SK-N-DZ (cell line): ENCODE measurements at regions not wholly inside any gene's neighbourhood (a gene's known extent, or its start where the extent isn't known, plus 50 kb on each side); places are given as distances from the start of the nearest gene placed in this dataset.

Source experiments
- DNase-seq: peaks from one replicate; pipeline ENCODE4 v3.0.0-alpha.2; 2015; ENCODE audit warnings: low spot score

DNA sequence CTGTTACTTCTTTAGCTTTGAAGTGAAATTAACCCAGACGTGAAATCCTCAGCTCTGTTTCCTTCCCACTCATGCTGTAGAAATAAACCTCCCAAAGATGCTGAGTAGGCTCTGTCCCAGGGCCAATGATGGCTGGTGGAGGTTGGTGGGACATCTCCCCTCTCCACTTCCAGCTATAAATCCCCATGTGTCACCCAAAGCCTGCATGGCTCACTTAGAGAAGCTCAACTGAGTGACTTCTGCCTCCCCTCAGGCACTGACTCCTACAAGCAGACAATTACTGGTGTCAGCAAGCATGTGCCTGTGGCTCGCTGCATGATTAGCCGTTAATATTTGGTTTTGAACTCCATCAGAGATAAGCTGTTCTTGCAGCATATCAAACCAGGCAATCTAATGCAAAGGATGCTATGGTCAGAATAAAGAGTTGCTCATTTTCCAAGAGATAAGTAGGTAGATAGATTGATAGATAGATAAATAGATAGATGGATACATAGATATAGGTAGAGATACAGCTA is 569.5 kb upstream of the WWC1 start:
- no peak for DNase-seq

- peak; percentile 81 for DNase-seq
These were observed 568.1 kb upstream of the WWC1 start for GRCh38 chr5:167723254-167723871.

DNA sequence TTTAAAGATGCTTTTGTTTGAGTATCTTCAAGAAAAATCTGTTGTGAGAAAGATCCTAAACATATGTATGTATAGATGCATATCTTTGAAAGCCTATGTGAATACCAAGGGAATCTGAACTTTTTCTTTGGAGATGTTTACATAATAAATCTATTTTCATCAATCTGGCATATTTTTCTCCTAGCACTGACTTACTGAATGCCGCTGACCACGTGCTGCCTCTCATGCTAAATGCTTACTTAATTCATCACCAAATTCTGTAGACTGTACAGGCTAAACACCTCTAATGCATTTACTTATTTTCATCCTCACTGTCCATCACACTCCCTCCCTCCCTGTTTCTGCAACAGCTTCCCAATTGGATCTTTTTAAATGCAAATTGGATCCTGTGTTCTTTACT is 566.2 kb upstream of the WWC1 start:
- no peak for DNase-seq

DNA sequence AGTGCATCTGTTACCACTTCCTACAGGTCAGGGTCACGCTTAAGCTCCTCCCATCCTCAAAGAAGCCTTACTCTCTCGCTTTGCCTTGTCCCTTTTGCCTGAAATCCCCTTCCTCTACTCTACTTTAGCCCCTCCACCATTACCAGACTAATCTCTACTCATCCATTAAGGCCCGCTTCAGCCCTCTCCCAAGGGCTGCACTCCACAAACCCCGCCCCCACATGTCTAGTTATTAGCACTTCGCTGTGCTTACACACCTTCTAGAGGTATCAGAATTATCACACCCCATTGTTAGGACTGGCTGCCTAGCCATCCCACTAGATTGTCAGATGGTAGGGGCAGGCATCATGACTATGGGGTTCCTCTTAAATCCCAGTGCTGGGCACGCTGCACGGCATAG is 565.7 kb upstream of the WWC1 start:
- no peak for DNase-seq

DNA sequence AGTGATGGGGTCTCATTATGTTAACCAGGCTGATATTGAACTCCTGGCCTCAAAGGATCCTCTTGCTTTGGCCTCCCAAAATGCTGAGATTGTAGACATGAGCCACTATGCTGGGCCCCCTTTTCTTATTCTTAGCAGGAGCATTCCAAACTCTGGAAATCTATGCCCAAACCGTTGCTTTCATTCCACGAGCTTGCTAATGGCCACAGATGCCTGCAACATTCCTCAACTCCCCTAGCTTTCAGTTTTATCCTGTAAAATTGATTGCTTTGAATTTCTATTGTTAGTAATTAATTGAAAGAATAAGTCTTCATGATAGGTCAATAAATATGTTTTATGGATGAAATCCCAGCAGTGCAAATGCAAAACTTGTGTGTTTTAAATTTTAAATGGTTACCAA is 564.8 kb upstream of the WWC1 start:
- no peak for DNase-seq

DNA sequence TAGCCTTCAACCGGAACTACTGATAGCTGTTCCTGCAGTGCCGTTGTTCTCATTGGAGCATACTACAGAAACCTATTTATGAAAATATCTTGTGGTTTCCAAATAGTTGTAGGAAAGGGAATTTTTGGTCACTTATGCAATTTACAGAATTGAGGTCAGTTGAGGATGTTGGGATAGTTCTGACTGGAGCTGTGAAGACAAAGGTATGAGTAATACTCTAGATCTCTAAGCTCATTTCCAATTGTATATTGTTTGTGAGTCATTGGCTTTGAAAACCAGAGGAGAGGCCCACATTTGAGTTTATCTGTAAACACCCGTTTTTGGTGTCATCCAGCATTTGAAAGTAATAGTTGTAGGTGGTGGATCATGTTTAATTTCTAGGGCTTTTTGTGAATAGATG is 561.3 kb upstream of the WWC1 start:
- no peak for DNase-seq

GRCh38 chr5:167730656-167731055 is 560.8 kb upstream of the WWC1 start:
- DNase-seq = no peak

DNA sequence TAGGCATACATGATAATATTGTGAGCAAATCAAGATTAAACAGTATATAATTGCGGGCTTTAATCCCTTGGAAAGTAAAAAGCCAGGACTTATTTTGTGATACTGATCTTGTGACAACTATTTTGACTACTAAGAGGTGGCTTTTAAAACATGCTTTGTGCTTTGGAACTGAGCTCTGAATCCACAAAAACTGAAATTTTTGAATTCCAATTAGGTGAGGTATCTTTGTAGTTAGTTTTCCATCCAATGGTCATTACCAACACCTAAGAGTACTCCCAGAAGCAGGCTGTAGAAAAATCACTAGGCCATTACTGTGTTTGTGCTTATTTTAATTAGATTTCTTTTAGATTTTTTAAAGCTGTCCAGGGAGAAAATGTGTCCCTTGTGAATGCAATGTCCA is 559.5 kb upstream of the WWC1 start:
- no peak for DNase-seq

DNA sequence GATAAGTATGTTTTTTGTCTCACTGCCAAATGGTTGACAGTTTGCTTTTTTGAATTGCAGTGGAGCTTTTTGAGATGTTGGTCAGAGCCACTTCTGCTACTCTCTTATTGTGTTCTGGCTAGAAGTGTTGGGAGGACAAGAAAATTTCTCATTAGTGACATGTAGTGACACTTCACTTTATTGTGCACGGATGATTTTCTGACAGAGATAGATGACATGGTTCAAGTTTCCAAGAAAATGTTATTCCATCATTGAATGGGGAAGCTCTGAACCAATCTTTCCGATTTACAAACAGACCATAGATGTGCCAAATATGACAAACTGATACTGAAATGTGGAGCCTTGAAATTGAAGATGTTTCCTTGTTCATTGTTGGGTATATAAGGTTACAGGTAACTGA is 558.9 kb upstream of the WWC1 start:
- DNase-seq = no peak

DNA sequence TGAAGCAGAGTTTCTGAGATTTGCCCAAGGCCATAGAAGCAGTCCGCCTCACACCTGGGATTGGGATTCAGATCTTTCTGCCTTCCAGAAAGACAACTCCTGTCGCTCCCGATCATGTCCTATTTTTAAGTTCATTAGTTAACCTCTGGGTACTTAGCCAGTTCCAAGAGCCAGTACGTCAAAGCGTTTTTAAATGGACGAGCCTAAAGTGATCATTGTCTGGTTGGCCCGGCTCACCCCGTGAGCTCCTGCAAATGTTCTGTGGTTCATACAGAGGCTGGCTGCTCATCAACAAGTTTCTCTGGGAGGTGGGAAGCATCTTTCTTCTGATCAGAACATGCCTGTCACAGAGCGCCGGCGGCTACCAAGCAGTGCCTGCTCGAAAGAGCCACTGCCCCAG is 554.5 kb upstream of the WWC1 start:
- no peak for DNase-seq

DNA sequence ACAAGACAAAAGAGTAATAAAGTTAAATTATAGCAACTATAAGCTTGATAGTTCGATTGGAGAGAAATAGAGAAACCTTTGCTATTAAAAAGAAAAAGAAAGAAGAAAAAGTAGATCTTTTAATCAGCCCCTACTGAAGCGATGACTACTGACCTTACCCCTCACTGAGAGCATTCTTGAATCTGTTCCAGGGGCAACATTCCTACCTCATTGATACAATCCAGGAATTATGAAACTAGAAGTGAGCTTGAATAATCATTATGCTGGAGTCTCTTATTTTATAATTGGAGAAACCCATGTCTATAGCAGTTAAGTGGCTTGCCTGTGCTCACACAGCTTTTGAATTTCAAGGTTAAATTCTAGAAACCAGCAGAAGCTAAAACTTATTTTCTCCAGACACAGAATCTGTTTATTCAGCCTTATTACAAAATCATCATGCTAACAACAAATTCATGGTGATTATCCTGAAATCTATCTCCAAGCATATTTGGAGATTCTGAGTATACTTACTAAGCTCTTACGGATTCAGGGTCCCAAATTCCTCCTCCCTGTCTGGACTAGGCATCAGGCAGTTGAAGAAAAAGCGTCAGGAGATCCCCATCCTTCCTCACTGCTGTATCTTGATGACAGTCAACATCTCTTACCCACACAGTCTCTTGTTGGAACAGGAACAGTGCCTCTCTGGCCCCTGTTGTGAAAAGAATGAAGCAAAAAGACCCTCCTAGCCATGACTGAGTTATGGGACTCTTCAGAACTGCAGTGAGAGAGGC is 547.6 kb upstream of the WWC1 start:
- no peak for DNase-seq

- no peak for DNase-seq
These were observed 545.6 kb upstream of the WWC1 start for GRCh38 chr5:167745868-167746267.

- no peak for DNase-seq
These were observed 540.9 kb upstream of the WWC1 start for GRCh38 chr5:167750586-167750985.

GRCh38 chr5:167752936-167753335 is 538.5 kb upstream of the WWC1 start:
- DNase-seq = no peak

DNA sequence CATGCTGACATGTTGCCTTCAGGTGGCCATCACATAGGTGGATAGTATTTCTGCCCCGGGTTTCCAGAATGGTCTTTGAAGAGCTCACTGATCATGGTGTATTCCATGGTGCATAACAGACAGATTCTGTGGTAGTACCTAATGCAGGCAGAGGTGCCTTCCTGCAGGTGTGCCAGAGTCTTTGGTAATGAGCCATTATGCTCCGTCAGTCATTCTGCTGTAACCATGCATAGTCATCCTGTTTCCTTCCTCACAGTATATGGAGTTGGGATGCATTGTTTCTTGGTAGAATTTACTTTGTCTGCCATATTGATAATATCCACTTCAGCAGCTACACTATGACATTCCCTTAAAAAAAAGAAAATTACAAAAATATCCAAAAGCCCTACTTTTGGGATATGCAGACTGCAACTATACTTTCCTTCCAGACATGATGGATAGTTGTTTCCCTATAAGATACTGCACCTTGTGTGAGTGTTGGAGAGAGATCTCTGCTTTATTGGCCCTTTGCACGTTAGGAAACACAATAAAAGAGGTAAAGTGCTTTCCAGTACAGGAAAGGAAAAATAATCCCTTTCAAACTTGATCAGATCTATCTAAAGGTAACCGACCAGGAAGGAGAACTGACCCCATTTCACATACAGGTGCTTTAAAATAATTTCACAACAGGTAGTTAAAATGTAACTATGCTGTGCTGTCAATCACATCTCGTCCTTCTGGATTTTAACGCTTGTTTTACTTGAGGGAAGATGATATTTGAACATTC is 537.5 kb upstream of the WWC1 start:
- DNase-seq = no peak

DNA sequence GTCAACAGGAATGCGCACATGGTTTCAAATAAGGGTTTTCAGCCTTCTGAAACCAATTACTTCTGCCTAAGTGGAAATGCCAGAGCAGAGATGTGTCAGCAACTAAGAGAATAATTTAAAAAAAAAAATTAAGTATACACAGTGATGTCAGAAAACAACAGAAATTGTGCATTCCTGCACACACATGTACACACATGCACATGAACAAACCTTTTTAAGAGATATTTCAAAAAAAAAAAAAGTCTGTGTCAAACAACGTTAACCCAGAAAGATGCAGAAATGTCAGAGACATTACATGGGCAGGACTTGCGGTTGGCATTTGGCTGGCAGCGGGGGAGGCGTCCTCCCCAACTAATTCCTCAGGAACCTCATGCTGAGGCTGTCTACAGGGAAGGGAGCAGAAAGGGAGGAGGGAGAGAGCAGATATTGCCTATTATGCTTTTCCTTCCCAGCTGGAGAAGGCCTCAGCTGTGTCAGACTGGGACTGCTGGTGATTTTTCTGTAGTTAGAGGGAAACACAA is 536.9 kb upstream of the WWC1 start:
- DNase-seq = no peak

DNA sequence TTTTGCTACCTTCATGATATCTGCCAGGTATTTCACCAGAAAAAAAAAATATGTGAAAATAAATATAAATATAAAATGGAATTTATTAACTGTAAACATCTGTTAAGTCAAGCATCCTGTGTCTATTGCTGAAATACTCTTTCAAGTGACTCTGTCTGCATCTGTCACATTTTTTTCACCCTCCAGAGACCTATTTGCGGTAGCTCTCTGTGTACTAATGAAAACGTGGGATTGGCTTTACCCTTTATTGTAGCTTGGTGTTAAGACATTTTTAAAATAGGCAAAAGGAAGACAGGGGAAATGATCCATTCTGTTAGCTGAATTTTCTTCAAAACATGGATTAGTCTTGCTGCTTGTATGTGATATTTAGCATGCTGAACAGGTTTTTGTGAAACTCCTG is 536.0 kb upstream of the WWC1 start:
- no peak for DNase-seq

DNA sequence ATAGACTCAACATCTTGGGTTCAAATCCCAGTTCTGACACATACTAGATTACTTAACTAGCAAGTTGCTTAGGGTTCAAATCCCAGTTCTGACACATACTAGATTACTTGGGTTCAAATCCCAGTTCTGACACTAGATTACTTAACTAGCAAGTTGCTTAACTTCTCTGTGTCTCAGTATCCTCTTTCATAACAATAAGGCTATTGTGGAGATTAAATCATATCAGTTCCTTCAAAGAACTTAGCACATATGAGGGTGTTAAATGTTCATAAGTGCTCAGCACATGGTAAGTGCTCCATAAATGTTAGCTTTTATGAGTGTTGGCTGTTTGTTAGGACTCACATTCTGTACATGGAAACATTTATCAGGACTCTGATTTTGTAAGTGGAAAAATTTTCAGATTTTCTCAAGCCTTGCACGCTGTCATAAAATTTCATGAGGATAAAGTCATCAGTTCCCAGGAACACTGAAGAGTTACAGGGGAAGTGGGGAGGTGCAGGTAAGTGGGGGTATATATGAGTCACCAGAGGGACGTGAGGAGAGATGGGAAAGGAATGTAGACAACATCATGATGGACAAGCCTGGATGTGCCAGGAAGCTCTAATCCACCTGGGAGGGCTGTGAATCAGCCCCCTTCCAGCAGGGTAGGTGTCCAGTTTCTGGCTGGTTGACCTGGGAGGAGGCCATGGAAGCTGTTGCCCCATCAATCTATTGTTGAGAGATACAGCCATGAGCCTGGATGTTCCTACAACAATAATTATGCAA is 532.2 kb upstream of the WWC1 start:
- DNase-seq = no peak

DNA sequence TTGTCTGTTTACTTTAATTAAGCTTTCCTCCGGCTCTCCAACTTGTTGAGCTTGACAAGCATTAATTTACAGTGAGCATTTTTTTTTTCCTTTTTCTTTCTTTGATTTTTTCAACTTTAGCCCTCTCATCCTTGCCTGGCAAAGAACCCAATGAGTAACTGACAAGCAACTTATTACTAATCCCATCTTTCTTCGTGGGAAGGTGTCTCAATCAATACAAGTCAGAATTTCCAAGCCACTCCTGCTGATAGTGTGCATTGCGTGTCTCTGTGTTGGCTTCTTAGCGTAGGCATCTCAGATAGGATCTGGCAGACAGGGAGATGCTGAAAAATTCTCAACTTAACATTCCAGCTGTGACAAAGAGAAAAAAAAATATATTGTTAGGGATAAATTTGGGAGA is 527.7 kb upstream of the WWC1 start:
- no peak for DNase-seq

DNA sequence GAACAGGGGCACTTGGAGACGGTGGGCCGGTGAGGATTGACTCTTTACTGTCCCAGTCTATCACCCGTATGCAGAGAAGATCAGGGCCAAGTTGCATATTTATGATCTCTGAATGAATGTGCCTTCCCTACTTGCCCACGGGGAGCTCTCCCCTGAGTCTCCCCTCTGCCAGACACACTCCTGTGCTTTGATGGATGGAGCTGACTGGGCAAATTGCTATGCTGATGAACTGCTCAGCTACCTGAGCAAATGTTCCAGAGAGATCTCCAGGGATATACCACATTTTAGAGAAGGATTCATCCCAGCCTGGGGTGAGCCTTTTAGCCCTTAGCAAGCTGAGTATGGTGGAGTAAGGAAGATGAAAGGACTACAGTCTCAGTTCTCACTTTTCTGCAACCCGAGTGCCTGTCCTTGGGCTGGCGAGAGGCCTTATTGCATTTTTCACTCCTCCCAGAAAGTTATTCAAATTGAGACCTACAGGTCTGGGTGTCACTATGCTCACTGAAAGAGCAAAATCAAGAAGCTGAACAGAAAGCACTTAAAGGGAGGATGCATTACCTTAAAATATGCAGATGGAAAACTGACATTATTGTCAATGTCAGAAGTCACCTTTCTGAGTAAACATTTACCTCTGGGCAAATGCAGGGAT is 526.7 kb upstream of the WWC1 start:
- peak; percentile 6 for DNase-seq

- DNase-seq = no peak
These were observed 526.1 kb upstream of the WWC1 start for GRCh38 chr5:167765352-167765751.
